GM12878 (cell line): ENCODE measurements at regions not wholly inside any gene's neighbourhood (a gene's known extent, or its start where the extent isn't known, plus 50 kb on each side); places are given as distances from the start of the nearest gene placed in this dataset.

Experiments
- ATF3 ChIP-seq: IDR thresholded peaks from 2 replicates; pipeline ENCODE4 v1.6.1; 2011; ENCODE audit warnings: low read depth, mild to moderate bottlenecking, low read length, moderate library complexity, borderline replicate concordance; ENCODE audit errors: extremely low read depth
- EED ChIP-seq: sonication (generic); IDR thresholded peaks from 2 replicates; pipeline ENCODE4 v1.6.1; 2016; ENCODE audit warnings: antibody characterized with exemption, low read depth
- EP300 ChIP-seq, 2 experiments: fragments of 150-350 bp in 1 of 2; IDR thresholded peaks; 2 replicates each; pipeline ENCODE4 v1.6.1; 2011 to 2012; ENCODE audit warnings: low read depth in 2 of 2, low read length in 2 of 2, borderline replicate concordance in 1 of 2, improper control_type of control experiment in 1 of 2, inconsistent platforms in 1 of 2; ENCODE audit not compliant: control insufficient read depth in 1 of 2
- IRF5 ChIP-seq: fragments of 450-650 bp; IDR thresholded peaks from 2 replicates; pipeline ENCODE4 v1.6.1; 2017; ENCODE audit warnings: borderline replicate concordance
- NFXL1 ChIP-seq: fragments of 450-650 bp; IDR thresholded peaks from 2 replicates; pipeline ENCODE4 v1.6.1; 2017; ENCODE audit warnings: antibody characterized with exemption, mild to moderate bottlenecking, borderline replicate concordance
- NFYA ChIP-seq: IDR thresholded peaks from 2 replicates; pipeline ENCODE4 v1.6.1; 2011; ENCODE audit warnings: low read depth, mild to moderate bottlenecking, low read length, improper control_type of control experiment, borderline replicate concordance
- PML ChIP-seq: IDR thresholded peaks from 2 replicates; pipeline ENCODE4 v1.6.1; 2012; ENCODE audit warnings: low read length, inconsistent platforms
- RAD21 ChIP-seq: IDR thresholded peaks from 2 replicates; pipeline ENCODE4 v1.6.1; 2011; ENCODE audit warnings: mild to moderate bottlenecking, low read depth, low read length, moderate library complexity; ENCODE audit not compliant: insufficient read depth
- RFX5 ChIP-seq: IDR thresholded peaks from 2 replicates; pipeline ENCODE4 v1.6.1; 2011; ENCODE audit warnings: low read depth, low read length, improper control_type of control experiment
- RUNX3 ChIP-seq: IDR thresholded peaks from 2 replicates; pipeline ENCODE4 v1.6.1; 2012; ENCODE audit warnings: low read length, inconsistent platforms
- SKIL ChIP-seq: fragments of 450-650 bp; IDR thresholded peaks from 2 replicates; pipeline ENCODE4 v1.6.1; 2017; ENCODE audit warnings: mild to moderate bottlenecking, low read depth, inconsistent platforms; ENCODE audit not compliant: poor library complexity, severe bottlenecking
- SMARCA5 ChIP-seq: fragments of 450-650 bp; IDR thresholded peaks from 2 replicates; pipeline ENCODE4 v1.6.1; 2017; ENCODE audit warnings: mild to moderate bottlenecking
- STAT3 ChIP-seq: IDR thresholded peaks from 2 replicates; pipeline ENCODE4 v1.6.1; 2011; ENCODE audit warnings: low read depth, low read length, improper control_type of control experiment
- TCF12 ChIP-seq: IDR thresholded peaks from 2 replicates; pipeline ENCODE4 v1.6.1; 2011; ENCODE audit warnings: low read depth, mild to moderate bottlenecking, low read length
- ZBED1 ChIP-seq: IDR thresholded peaks from 2 replicates; pipeline ENCODE4 v1.6.1; 2016; ENCODE audit warnings: borderline replicate concordance
- ZBTB11 ChIP-seq: fragments of 450-650 bp; formaldehyde crosslinking; IDR thresholded peaks from 2 replicates; pipeline ENCODE4 v1.5.0; 2022; ENCODE audit warnings: mild to moderate bottlenecking, missing genetic modification characterization
- ZBTB40 ChIP-seq: fragments of 450-650 bp; IDR thresholded peaks from 2 replicates; pipeline ENCODE4 v1.6.1; 2016; ENCODE audit warnings: mild to moderate bottlenecking, moderate library complexity, borderline replicate concordance
- ZNF24 ChIP-seq: fragments of 450-650 bp; IDR thresholded peaks from 2 replicates; pipeline ENCODE4 v1.6.1; 2017; ENCODE audit warnings: antibody characterized with exemption, mild to moderate bottlenecking
- ZNF384 ChIP-seq: IDR thresholded peaks from 2 replicates; pipeline ENCODE4 v1.6.1; 2012; ENCODE audit warnings: low read depth, mild to moderate bottlenecking, low read length, improper control_type of control experiment, borderline replicate concordance

- TF ChIP-seq ZBTB11 (no peak), NFXL1 (no peak), ZNF24 (peak; percentile 79), EP300 (IDR thresholded peaks at IDR 0.05; ENCODE audit: borderline replicate concordance in 1 of 2, control insufficient read depth in 1 of 2, low read depth in 2 of 2, low read length in 2 of 2) (peak; percentile 39 to 70; a peak in 2 of 4 replicates), SMARCA5 (no peak), RAD21 (no peak), ZBTB40 (no peak), ZBED1 (no peak), TCF12 (no peak), ZNF384 (no peak), PML (no peak), EED (no peak), NFYA (no peak), RFX5 (no peak), RUNX3 (peak; percentile 64), IRF5 (no peak; the same call in 1 of the 2 replicates), SKIL (peak; percentile 84), STAT3 (no peak), ATF3 (no peak)
Observed at GRCh38 chr18:34033968-34034367, 190.7 kb downstream of the NOL4 start (continued).
